Peyer's patch (tissue), 4 donors: ENCODE measurements at regions not wholly inside any gene's neighbourhood (a gene's known extent, or its start where the extent isn't known, plus 50 kb on each side); places are given as distances from the start of the nearest gene placed in this dataset.

Experiments used
- CTCF ChIP-seq, 6 experiments: fragments of 450-650 bp in 4 of 6; fragments of 200-600 bp in 2 of 6; sonication (generic) in 1 of 6; IDR thresholded peaks; one replicate each; pipeline ENCODE4 v1.5.1; 2017 to 2019; ENCODE audit warnings: antibody characterized with exemption in 6 of 6, mild to moderate bottlenecking in 3 of 6, moderate library complexity in 1 of 6
- POLR2A ChIP-seq, 2 donors: fragments of 450-650 bp; IDR thresholded peaks; one replicate each; pipeline ENCODE4 v1.5.1; 2017; ENCODE audit warnings: antibody characterized with exemption in 2 of 2, mild to moderate bottlenecking in 2 of 2, moderate library complexity in 2 of 2

- no peak for TF ChIP-seq POLR2A (IDR thresholded peaks at IDR 0.05)
- TF ChIP-seq CTCF (IDR thresholded peaks at IDR 0.05), result no peak
Measured at GRCh38 chr4:130648570-130648969, 1552.6 kb downstream of the C4orf33 start.
